NT2/D1 (cell line): ENCODE measurements at regions not wholly inside any gene's neighbourhood (a gene's known extent, or its start where the extent isn't known, plus 50 kb on each side); places are given as distances from the start of the nearest gene placed in this dataset.

Source experiments
- DNase-seq: peaks from one replicate; pipeline ENCODE4 v3.0.0-alpha.2; 2011; ENCODE audit warnings: low read depth, low spot score
- H3K27me3 ChIP-seq: 2 replicates; pipeline ENCODE4 v1.6.0; 2011; ENCODE audit warnings: mild to moderate bottlenecking; ENCODE audit not compliant: insufficient read length, insufficient read depth
- H3K36me3 ChIP-seq: 2 replicates; pipeline ENCODE4 v1.6.1; 2011; ENCODE audit warnings: mild to moderate bottlenecking, low read length, mixed read lengths; ENCODE audit not compliant: insufficient read depth, insufficient read length
- H3K4me1 ChIP-seq: 2 replicates; pipeline ENCODE4 v1.5.1; 2011; ENCODE audit not compliant: insufficient read depth, insufficient read length
- H3K4me3 ChIP-seq: 2 replicates; pipeline ENCODE4 v1.5.1; 2011; ENCODE audit warnings: low read depth; ENCODE audit not compliant: insufficient read length
- H3K9ac ChIP-seq: 2 replicates; pipeline ENCODE4 v1.6.0; 2011; ENCODE audit warnings: low read depth; ENCODE audit not compliant: insufficient read length
- H3K9me3 ChIP-seq: 2 replicates; pipeline ENCODE4 v1.5.1; 2011; ENCODE audit warnings: mild to moderate bottlenecking, low read length; ENCODE audit not compliant: insufficient read depth
- SUZ12 ChIP-seq: IDR thresholded peaks from 2 replicates; pipeline ENCODE4 v1.6.1; 2011; ENCODE audit not compliant: insufficient read length, insufficient read depth; ENCODE audit errors: extremely low read depth
- YY1 ChIP-seq: IDR thresholded peaks from 2 replicates; pipeline ENCODE4 v1.6.1; 2011; ENCODE audit not compliant: insufficient read length, insufficient read depth
- ZNF274 ChIP-seq: IDR thresholded peaks from 2 replicates; pipeline ENCODE4 v1.6.1; 2011; ENCODE audit warnings: mild to moderate bottlenecking, low read depth, low read length

- H3K9me3 ChIP-seq, result no peaks in the 10 kb centered on the region
- no peak overlapping the region for H3K9ac ChIP-seq
- H3K4me3 ChIP-seq, result no peak overlapping the region
- no peaks in the 10 kb centered on the region for H3K36me3 ChIP-seq
- no peak for TF ChIP-seq ZNF274
- TF ChIP-seq YY1, result no peak
- no peak for TF ChIP-seq SUZ12
- no peaks in the 10 kb centered on the region for H3K27me3 ChIP-seq
- H3K4me1 ChIP-seq, result no peaks in the 10 kb centered on the region
- no peak for DNase-seq
These were observed 136.3 kb downstream of the CCDC71L start for GRCh38 chr7:106524690-106525059.

- no peak overlapping the region for H3K4me3 ChIP-seq
- no peaks in the 10 kb centered on the region for H3K4me1 ChIP-seq
- H3K9me3 ChIP-seq, result no peaks in the 10 kb centered on the region
- TF ChIP-seq SUZ12, result no peak
- TF ChIP-seq YY1, result no peak
- TF ChIP-seq ZNF274, result no peak
- H3K36me3 ChIP-seq, result no peaks in the 10 kb centered on the region
- no peak for DNase-seq
- no peaks in the 10 kb centered on the region for H3K27me3 ChIP-seq
- H3K9ac ChIP-seq, result no peak overlapping the region
These were observed 137.5 kb downstream of the CCDC71L start for GRCh38 chr7:106523482-106523881.

GRCh38 chr7:106522696-106523095 is 138.3 kb downstream of the CCDC71L start:
- DNase-seq, result no peak
- Histone ChIP-seq H3K9me3 (no peaks in the 10 kb centered on the region), H3K4me1 (no peaks in the 10 kb centered on the region), H3K36me3 (no peaks in the 10 kb centered on the region), H3K9ac (no peak overlapping the region), H3K4me3 (no peak overlapping the region), H3K27me3 (no peaks in the 10 kb centered on the region)
- no peak for TF ChIP-seq SUZ12
- no peak for TF ChIP-seq ZNF274
- no peak for TF ChIP-seq YY1

- no peaks in the 10 kb centered on the region for H3K9me3 ChIP-seq
- no peak overlapping the region for H3K9ac ChIP-seq
- H3K27me3 ChIP-seq, result no peaks in the 10 kb centered on the region
- H3K36me3 ChIP-seq, result no peaks in the 10 kb centered on the region
- H3K4me3 ChIP-seq, result no peak overlapping the region
- no peaks in the 10 kb centered on the region for H3K4me1 ChIP-seq
- no peak for TF ChIP-seq ZNF274
- no peak for TF ChIP-seq SUZ12
- no peak for TF ChIP-seq YY1
- DNase-seq, result no peak
These were observed 139.4 kb downstream of the CCDC71L start for GRCh38 chr7:106521541-106521940.

GRCh38 chr7:106520962-106521514 is 139.9 kb downstream of the CCDC71L start:
- no peaks in the 10 kb centered on the region for H3K36me3 ChIP-seq
- no peaks in the 10 kb centered on the region for H3K9me3 ChIP-seq
- DNase-seq, result no peak
- TF ChIP-seq SUZ12, result no peak
- TF ChIP-seq ZNF274, result no peak
- no peak for TF ChIP-seq YY1
- no peak overlapping the region for H3K9ac ChIP-seq
- no peaks in the 10 kb centered on the region for H3K4me1 ChIP-seq
- no peak overlapping the region for H3K4me3 ChIP-seq
- no peaks in the 10 kb centered on the region for H3K27me3 ChIP-seq

- Histone ChIP-seq H3K4me3 (no peak overlapping the region), H3K27me3 (no peaks in the 10 kb centered on the region), H3K9ac (no peak overlapping the region), H3K4me1 (no peaks in the 10 kb centered on the region), H3K36me3 (no peaks in the 10 kb centered on the region), H3K9me3 (no peaks in the 10 kb centered on the region)
- no peak for TF ChIP-seq ZNF274
- no peak for TF ChIP-seq YY1
- no peak for TF ChIP-seq SUZ12
- no peak for DNase-seq
These were observed 142.0 kb downstream of the CCDC71L start for GRCh38 chr7:106518967-106519366.

GRCh38 chr7:106518239-106518638 is 142.7 kb downstream of the CCDC71L start:
- no peaks in the 10 kb centered on the region for H3K36me3 ChIP-seq
- no peak overlapping the region for H3K4me3 ChIP-seq
- no peaks in the 10 kb centered on the region for H3K4me1 ChIP-seq
- H3K9me3 ChIP-seq, result no peaks in the 10 kb centered on the region
- DNase-seq, result no peak
- TF ChIP-seq YY1 (no peak), ZNF274 (no peak), SUZ12 (no peak)
- H3K9ac ChIP-seq, result no peak overlapping the region
- H3K27me3 ChIP-seq, result no peaks in the 10 kb centered on the region

- Histone ChIP-seq H3K4me1 (no peaks in the 10 kb centered on the region), H3K27me3 (no peaks in the 10 kb centered on the region), H3K9me3 (no peaks in the 10 kb centered on the region), H3K9ac (no peak overlapping the region), H3K4me3 (no peak overlapping the region), H3K36me3 (no peaks in the 10 kb centered on the region)
- TF ChIP-seq YY1 (no peak), ZNF274 (no peak), SUZ12 (no peak)
- DNase-seq, result no peak
These were observed 143.4 kb downstream of the CCDC71L start for GRCh38 chr7:106517508-106517907.
